GM12878 (cell line): ENCODE measurements at regions not wholly inside any gene's neighbourhood (a gene's known extent, or its start where the extent isn't known, plus 50 kb on each side); places are given as distances from the start of the nearest gene placed in this dataset.

Experiments used
- ATAC-seq: fragments of 200-7000 bp; cut with Tn5 transposase; 3 replicates; pipeline ENCODE4 v1.9.1; 2020; ENCODE audit warnings: mild to moderate bottlenecking, moderate library complexity
- BruUV-seq: library from RNA; stranded (reverse); fragments of 400-500 nt; replicated peaks from 2 replicates; lab custom pipeline; 2021; lab: Mats Ljungman, UMichigan
- CTCF ChIA-PET: fragments of 300-600 bp; sonication (Branson Sonifier 250); formaldehyde crosslinking; extraction: SDS; loops from one replicate; lab custom pipeline; 2021; ENCODE audit warnings: inconsistent platforms; lab: Yijun Ruan, JAX
- POLR2A ChIA-PET: fragments of 350-600 bp; formaldehyde crosslinking; extraction: SDS; loops from one replicate; lab custom pipeline; 2021; ENCODE audit warnings: inconsistent platforms; lab: Charles Lee
- RAD21 ChIA-PET: fragments of 300-600 bp; sonication (Branson Sonifier 250); formaldehyde crosslinking; loops from one replicate; lab custom pipeline; 2023; ENCODE audit warnings: antibody characterized with exemption; ENCODE audit not compliant: unreplicated experiment; lab: Charles Lee
- SMC1A ChIA-PET: fragments of 300-600 bp; sonication (Branson Sonifier 250); formaldehyde crosslinking; loops from one replicate; lab custom pipeline; 2023; ENCODE audit not compliant: unreplicated experiment, uncharacterized antibody; lab: Charles Lee
- DNase-seq: peaks from one replicate; pipeline ENCODE4 v3.0.0-alpha.2; 2011; ENCODE audit warnings: low read depth, low spot score
- FAIRE-seq: peaks from 3 replicates; lab custom pipeline; 2011; peaks lifted over from hg19 to GRCh38; lab: Jason Lieb, UNC
- H2AFZ ChIP-seq: 2 replicates; pipeline ENCODE4 v1.6.0; 2011; ENCODE audit warnings: low read depth, low read length, control low read depth; ENCODE audit not compliant: control insufficient read depth
- H3K27ac ChIP-seq: 2 replicates; pipeline ENCODE4 v1.5.1; 2011; ENCODE audit warnings: control low read depth; ENCODE audit not compliant: control insufficient read depth, insufficient read depth
- H3K27me3 ChIP-seq, 2 experiments: replicated peaks in 1 of 2; 2 replicates each; pipeline versions ENCODE4 v1.6.0 to v1.6.1; 2011; ENCODE audit warnings: low read length in 1 of 2; ENCODE audit not compliant: control insufficient read depth in 2 of 2, insufficient read depth in 2 of 2
- H3K36me3 ChIP-seq, 2 experiments: 2 replicates each; pipeline ENCODE4 v1.5.1; 2011; ENCODE audit warnings: low read length in 1 of 2; ENCODE audit not compliant: control insufficient read depth in 2 of 2, insufficient read depth in 2 of 2
- H3K4me1 ChIP-seq: 2 replicates; pipeline ENCODE4 v1.6.1; 2011; ENCODE audit warnings: mild to moderate bottlenecking, low read length, moderate library complexity, mixed read lengths; ENCODE audit not compliant: control insufficient read depth, insufficient read depth
- H3K4me2 ChIP-seq: 2 replicates; pipeline ENCODE4 v1.6.0; 2011; ENCODE audit warnings: control low read depth; ENCODE audit not compliant: control insufficient read depth, insufficient read depth
- H3K4me3 ChIP-seq: fragments of 200-600 bp; sonication (generic); 2 replicates; pipeline ENCODE4 v1.5.1; 2016
- H3K79me2 ChIP-seq: 2 replicates; pipeline ENCODE4 v1.6.0; 2011; ENCODE audit warnings: low read length; ENCODE audit not compliant: control insufficient read depth, insufficient read depth
- H3K9ac ChIP-seq: 2 replicates; pipeline ENCODE4 v1.8.0; 2011; ENCODE audit warnings: low read length, control low read depth, mixed read lengths; ENCODE audit not compliant: control insufficient read depth, insufficient read depth
- H3K9me3 ChIP-seq: replicated peaks from 3 replicates; pipeline ENCODE4 v1.5.1; 2011; ENCODE audit warnings: mild to moderate bottlenecking, low read length; ENCODE audit not compliant: control insufficient read depth, insufficient read depth
- H4K20me1 ChIP-seq: 2 replicates; pipeline ENCODE4 v1.6.0; 2011; ENCODE audit not compliant: control insufficient read depth, insufficient read depth
- FOXK2 ChIP-seq: fragments of 450-650 bp; IDR thresholded peaks from 2 replicates; pipeline ENCODE4 v1.6.1; 2017; ENCODE audit warnings: mild to moderate bottlenecking, moderate library complexity
- NFXL1 ChIP-seq: fragments of 450-650 bp; IDR thresholded peaks from 2 replicates; pipeline ENCODE4 v1.6.1; 2017; ENCODE audit warnings: antibody characterized with exemption, mild to moderate bottlenecking, borderline replicate concordance
- PAX8 ChIP-seq: fragments of 450-650 bp; IDR thresholded peaks from 2 replicates; pipeline ENCODE4 v1.6.1; 2017; ENCODE audit warnings: mild to moderate bottlenecking, moderate library complexity
- POLR2AphosphoS5 ChIP-seq: IDR thresholded peaks from 2 replicates; pipeline ENCODE4 v1.6.1; 2011; ENCODE audit warnings: mild to moderate bottlenecking, low read length, inconsistent platforms
- SMAD5 ChIP-seq: IDR thresholded peaks from 2 replicates; pipeline ENCODE4 v1.6.1; 2016; ENCODE audit warnings: antibody characterized with exemption, low read depth
- SPI1 ChIP-seq: IDR thresholded peaks from 2 replicates; pipeline ENCODE4 v1.6.1; 2011; ENCODE audit warnings: low read depth, mild to moderate bottlenecking, low read length, moderate library complexity, borderline replicate concordance; ENCODE audit not compliant: insufficient read depth
- TARDBP ChIP-seq: IDR thresholded peaks from 2 replicates; pipeline ENCODE4 v1.6.1; 2016; ENCODE audit warnings: borderline replicate concordance
- WRNIP1 ChIP-seq: IDR thresholded peaks from 2 replicates; pipeline ENCODE4 v1.6.1; 2011; ENCODE audit warnings: low read depth, low read length, improper control_type of control experiment, borderline replicate concordance
- ZNF274 ChIP-seq: IDR thresholded peaks from one replicate; pipeline ENCODE4 v1.8.0; 2011; ENCODE audit not compliant: insufficient read length, insufficient read depth
- ZSCAN29 ChIP-seq: fragments of 450-650 bp; IDR thresholded peaks from 2 replicates; pipeline ENCODE4 v1.6.1; 2017; ENCODE audit warnings: mild to moderate bottlenecking, moderate library complexity
- WGBS: methylation state at CpG from one replicate; pipeline ENCODE4 v1.1.6; 2016; ENCODE audit warnings: low lambda C conversion rate; ENCODE audit not compliant: insufficient replicate concordance, insufficient coverage; ENCODE audit errors: missing lambda C conversion rate; 5-methylcytosine and 5-hydroxymethylcytosine counted together
- in situ Hi-C: fragments of 300-500 bp; cut with MboI; formaldehyde crosslinking; loops from 9 replicates; pipeline ENCODE4 v1.14.3; 2018; ENCODE audit warnings: mixed read lengths
- intact Hi-C: fragments of 100-400 bp; cut with micrococcal nuclease; formaldehyde crosslinking; loops from one replicate; pipeline ENCODE4 v1.14.2; 2022; ENCODE audit not compliant: unreplicated experiment
- TF ChIP-seq, protein P1 (sequence below): fragments of 450-650 bp; formaldehyde crosslinking; IDR thresholded peaks from 2 replicates; pipeline ENCODE4 v1.4.0; 2022; ENCODE audit warnings: mild to moderate bottlenecking, moderate library complexity
- TF ChIP-seq, protein P2 (sequence below): fragments of 450-650 bp; conservative IDR thresholded peaks from 2 replicates; pipeline ENCODE4 v1.6.1; 2017; ENCODE audit warnings: mild to moderate bottlenecking, moderate library complexity
- TF ChIP-seq, protein P3 (sequence below): IDR thresholded peaks from 2 replicates; pipeline ENCODE4 v1.6.1; 2012; ENCODE audit warnings: improper control_type of control experiment, low read depth, low read length; ENCODE audit not compliant: insufficient replicate concordance

DNA sequence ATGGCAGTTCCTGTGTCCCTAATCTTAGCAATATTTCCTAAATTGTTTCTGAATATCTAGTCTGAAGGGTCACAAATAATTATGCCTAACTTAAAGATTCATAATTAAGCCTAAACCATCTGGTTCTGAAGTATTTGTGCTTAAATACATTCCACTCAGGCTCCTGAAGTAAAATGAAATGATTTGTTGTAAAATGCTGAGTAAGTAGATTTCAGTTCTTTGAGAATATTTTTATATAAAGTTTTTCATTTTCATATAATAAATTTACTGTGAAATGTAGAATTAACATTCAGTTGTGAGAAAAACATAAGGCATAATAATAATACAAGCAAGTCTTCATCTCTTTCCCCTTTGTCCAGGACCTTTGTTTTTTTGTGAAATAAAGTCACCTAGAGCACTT is 330.6 kb upstream of the IMPG1 start (continued):
- TF ChIP-seq, protein P1, sequence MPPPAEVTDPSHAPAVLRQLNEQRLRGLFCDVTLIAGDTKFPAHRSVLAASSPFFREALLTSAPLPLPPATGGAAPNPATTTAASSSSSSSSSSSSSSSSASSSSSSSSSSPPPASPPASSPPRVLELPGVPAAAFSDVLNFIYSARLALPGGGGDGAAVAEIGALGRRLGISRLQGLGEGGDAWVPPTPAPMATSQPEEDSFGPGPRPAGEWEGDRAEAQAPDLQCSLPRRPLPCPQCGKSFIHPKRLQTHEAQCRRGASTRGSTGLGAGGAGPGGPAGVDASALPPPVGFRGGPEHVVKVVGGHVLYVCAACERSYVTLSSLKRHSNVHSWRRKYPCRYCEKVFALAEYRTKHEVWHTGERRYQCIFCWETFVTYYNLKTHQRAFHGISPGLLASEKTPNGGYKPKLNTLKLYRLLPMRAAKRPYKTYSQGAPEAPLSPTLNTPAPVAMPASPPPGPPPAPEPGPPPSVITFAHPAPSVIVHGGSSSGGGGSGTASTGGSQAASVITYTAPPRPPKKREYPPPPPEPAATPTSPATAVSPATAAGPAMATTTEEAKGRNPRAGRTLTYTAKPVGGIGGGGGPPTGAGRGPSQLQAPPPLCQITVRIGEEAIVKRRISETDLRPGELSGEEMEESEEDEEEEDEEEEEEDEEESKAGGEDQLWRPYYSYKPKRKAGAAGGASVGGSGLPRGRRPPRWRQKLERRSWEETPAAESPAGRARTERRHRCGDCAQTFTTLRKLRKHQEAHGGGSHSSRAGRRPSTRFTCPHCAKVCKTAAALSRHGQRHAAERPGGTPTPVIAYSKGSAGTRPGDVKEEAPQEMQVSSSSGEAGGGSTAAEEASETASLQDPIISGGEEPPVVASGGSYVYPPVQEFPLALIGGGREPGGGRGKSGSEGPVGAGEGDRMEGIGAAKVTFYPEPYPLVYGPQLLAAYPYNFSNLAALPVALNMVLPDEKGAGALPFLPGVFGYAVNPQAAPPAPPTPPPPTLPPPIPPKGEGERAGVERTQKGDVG (CRISPR knock-in tag), result no peak
- TF ChIP-seq ZSCAN29 (no peak), TARDBP (no peak), POLR2AphosphoS5 (no peak), ZNF274 (no peak)

DNA sequence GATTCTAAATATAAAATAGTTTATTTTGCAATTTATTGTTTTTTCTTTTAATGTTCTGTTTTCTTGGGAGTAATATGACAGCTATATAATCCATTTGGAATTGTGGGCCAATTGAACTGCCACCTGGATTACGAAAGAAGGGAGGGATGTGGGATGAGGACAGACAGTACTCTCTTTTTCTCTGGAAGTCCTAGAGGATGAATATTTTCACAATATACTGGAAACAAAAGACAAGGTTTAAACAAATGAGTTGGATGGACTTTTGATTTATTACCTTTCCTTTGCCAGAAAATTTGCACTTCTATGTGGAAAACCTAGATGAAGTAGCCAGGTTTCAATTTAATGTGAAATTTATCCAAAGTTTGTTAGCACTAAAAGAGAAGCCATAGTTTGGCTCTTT is 325.5 kb upstream of the IMPG1 start:
- WGBS, result 6% methylated on average over 1 of the region's 1 CpG
- H3K4me2 ChIP-seq, result no peak overlapping the region
- H3K27me3 ChIP-seq, result no peaks in the 10 kb centered on the region
- intact Hi-C loops (no loop called here), in situ Hi-C loops (no loop called here)
- H3K36me3 ChIP-seq, result no peaks in the 10 kb centered on the region
- ChIA-PET RAD21 (no interaction called here), CTCF (interaction anchor here (1.3 kb wide), 1 partner anchor 13 kb away, joined by 4 read pairs; no protein-coding TSS in a partner anchor), SMC1A (no interaction called here), POLR2A (no interaction called here)
- DNase-seq (no peak), ATAC-seq (no peak), FAIRE-seq (no peak)
- no peaks in the 10 kb centered on the region for H3K79me2 ChIP-seq
- H3K4me1 ChIP-seq, result no peaks in the 10 kb centered on the region
- H3K27ac ChIP-seq, result no peak overlapping the region
- no peak overlapping the region for H3K4me3 ChIP-seq
- H4K20me1 ChIP-seq, result no peaks in the 10 kb centered on the region
- H2AFZ ChIP-seq, result no peak overlapping the region
- no peak overlapping the region for H3K9ac ChIP-seq
- TF ChIP-seq FOXK2, result no peak
- no peak for TF ChIP-seq PAX8
- TF ChIP-seq SPI1, result no peak
- TF ChIP-seq, protein P2, sequence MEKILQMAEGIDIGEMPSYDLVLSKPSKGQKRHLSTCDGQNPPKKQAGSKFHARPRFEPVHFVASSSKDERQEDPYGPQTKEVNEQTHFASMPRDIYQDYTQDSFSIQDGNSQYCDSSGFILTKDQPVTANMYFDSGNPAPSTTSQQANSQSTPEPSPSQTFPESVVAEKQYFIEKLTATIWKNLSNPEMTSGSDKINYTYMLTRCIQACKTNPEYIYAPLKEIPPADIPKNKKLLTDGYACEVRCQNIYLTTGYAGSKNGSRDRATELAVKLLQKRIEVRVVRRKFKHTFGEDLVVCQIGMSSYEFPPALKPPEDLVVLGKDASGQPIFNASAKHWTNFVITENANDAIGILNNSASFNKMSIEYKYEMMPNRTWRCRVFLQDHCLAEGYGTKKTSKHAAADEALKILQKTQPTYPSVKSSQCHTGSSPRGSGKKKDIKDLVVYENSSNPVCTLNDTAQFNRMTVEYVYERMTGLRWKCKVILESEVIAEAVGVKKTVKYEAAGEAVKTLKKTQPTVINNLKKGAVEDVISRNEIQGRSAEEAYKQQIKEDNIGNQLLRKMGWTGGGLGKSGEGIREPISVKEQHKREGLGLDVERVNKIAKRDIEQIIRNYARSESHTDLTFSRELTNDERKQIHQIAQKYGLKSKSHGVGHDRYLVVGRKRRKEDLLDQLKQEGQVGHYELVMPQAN, result no peak
- no peak for TF ChIP-seq SMAD5
- TF ChIP-seq WRNIP1, result no peak
- no peak for TF ChIP-seq NFXL1
- TF ChIP-seq, protein P3, sequence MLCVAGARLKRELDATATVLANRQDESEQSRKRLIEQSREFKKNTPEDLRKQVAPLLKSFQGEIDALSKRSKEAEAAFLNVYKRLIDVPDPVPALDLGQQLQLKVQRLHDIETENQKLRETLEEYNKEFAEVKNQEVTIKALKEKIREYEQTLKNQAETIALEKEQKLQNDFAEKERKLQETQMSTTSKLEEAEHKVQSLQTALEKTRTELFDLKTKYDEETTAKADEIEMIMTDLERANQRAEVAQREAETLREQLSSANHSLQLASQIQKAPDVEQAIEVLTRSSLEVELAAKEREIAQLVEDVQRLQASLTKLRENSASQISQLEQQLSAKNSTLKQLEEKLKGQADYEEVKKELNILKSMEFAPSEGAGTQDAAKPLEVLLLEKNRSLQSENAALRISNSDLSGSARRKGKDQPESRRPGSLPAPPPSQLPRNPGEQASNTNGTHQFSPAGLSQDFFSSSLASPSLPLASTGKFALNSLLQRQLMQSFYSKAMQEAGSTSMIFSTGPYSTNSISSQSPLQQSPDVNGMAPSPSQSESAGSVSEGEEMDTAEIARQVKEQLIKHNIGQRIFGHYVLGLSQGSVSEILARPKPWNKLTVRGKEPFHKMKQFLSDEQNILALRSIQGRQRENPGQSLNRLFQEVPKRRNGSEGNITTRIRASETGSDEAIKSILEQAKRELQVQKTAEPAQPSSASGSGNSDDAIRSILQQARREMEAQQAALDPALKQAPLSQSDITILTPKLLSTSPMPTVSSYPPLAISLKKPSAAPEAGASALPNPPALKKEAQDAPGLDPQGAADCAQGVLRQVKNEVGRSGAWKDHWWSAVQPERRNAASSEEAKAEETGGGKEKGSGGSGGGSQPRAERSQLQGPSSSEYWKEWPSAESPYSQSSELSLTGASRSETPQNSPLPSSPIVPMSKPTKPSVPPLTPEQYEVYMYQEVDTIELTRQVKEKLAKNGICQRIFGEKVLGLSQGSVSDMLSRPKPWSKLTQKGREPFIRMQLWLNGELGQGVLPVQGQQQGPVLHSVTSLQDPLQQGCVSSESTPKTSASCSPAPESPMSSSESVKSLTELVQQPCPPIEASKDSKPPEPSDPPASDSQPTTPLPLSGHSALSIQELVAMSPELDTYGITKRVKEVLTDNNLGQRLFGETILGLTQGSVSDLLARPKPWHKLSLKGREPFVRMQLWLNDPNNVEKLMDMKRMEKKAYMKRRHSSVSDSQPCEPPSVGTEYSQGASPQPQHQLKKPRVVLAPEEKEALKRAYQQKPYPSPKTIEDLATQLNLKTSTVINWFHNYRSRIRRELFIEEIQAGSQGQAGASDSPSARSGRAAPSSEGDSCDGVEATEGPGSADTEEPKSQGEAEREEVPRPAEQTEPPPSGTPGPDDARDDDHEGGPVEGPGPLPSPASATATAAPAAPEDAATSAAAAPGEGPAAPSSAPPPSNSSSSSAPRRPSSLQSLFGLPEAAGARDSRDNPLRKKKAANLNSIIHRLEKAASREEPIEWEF, result no peak
- no peaks in the 10 kb centered on the region for H3K9me3 ChIP-seq
- BruUV-seq, result no TSS peak
